CD4-positive, alpha-beta memory T cell (primary cell): ENCODE measurements at regions not wholly inside any gene's neighbourhood (a gene's known extent, or its start where the extent isn't known, plus 50 kb on each side); places are given as distances from the start of the nearest gene placed in this dataset.

ENCODE experiments used
- CTCF ChIA-PET: fragments of 350-600 bp; sonication (Branson Sonifier 250); formaldehyde crosslinking; loops from one replicate; lab custom pipeline; 2021; ENCODE audit warnings: inconsistent platforms; ENCODE audit not compliant: partially characterized antibody; lab: Charles Lee
- POLR2A ChIA-PET: fragments of 350-600 bp; sonication (Branson Sonifier 250); formaldehyde crosslinking; loops from one replicate; lab custom pipeline; 2021; ENCODE audit not compliant: partially characterized antibody; lab: Charles Lee
- DNase-seq, 5 donors: peaks; one replicate each; pipeline versions ENCODE4 v3.0.0 to v3.0.0-alpha.2; 2020 to 2022; ENCODE audit warnings: mixed read lengths in 1 of 5
- H3K27ac ChIP-seq: one replicate; pipeline ENCODE4 v1.7.0; 2013; ENCODE audit warnings: low read depth, low read length
- H3K27me3 ChIP-seq: 2 replicates; pipeline ENCODE4 v1.7.0; 2013; ENCODE audit warnings: mild to moderate bottlenecking, low read length, moderate library complexity; ENCODE audit not compliant: insufficient read depth
- H3K36me3 ChIP-seq: 2 replicates; pipeline ENCODE4 v1.7.0; 2013; ENCODE audit warnings: mild to moderate bottlenecking, low read length, moderate library complexity; ENCODE audit not compliant: insufficient read depth
- H3K4me1 ChIP-seq: 2 replicates; pipeline ENCODE4 v1.7.0; 2013; ENCODE audit warnings: mild to moderate bottlenecking, low read length, moderate library complexity; ENCODE audit not compliant: insufficient read depth
- H3K4me3 ChIP-seq, 2 donors: one replicate each; pipeline ENCODE4 v1.7.0; 2013; ENCODE audit warnings: low read length in 2 of 2, mild to moderate bottlenecking in 1 of 2
- H3K9me3 ChIP-seq, 2 donors: one replicate each; pipeline ENCODE4 v1.7.0; 2013; ENCODE audit warnings: low read length in 2 of 2, control low read depth in 1 of 2; ENCODE audit not compliant: control insufficient read depth in 1 of 2
- H3K27ac Mint-ChIP-seq, 7 donors: one replicate each; pipeline ENCODE4 v1.8.0; 2020 to 2021; ENCODE audit warnings: mixed read lengths in 7 of 7, mild to moderate bottlenecking in 6 of 7, inconsistent platforms in 3 of 7, moderate library complexity in 3 of 7
- H3K27me3 Mint-ChIP-seq, 2 donors: one replicate each; pipeline ENCODE4 v1.8.0; 2020 to 2021; ENCODE audit warnings: mixed read lengths in 2 of 2
- H3K36me3 Mint-ChIP-seq, 2 donors: one replicate each; pipeline ENCODE4 v1.8.0; 2020 to 2021; ENCODE audit warnings: mixed read lengths in 2 of 2, inconsistent platforms in 1 of 2, mild to moderate bottlenecking in 1 of 2
- H3K4me1 Mint-ChIP-seq, 4 donors: one replicate each; pipeline ENCODE4 v1.8.0; 2020 to 2021; ENCODE audit warnings: mixed read lengths in 4 of 4, mild to moderate bottlenecking in 1 of 4
- H3K4me3 Mint-ChIP-seq, 8 donors: one replicate each; pipeline ENCODE4 v1.8.0; 2020 to 2021; ENCODE audit warnings: mixed read lengths in 8 of 8, mild to moderate bottlenecking in 7 of 8, moderate library complexity in 6 of 8, inconsistent platforms in 3 of 8
- H3K9me3 Mint-ChIP-seq, 8 donors: one replicate each; pipeline ENCODE4 v1.8.0; 2020 to 2021; ENCODE audit warnings: mixed read lengths in 8 of 8, mild to moderate bottlenecking in 5 of 8, inconsistent platforms in 3 of 8, moderate library complexity in 1 of 8
- intact Hi-C: fragments of 100-400 bp; cut with micrococcal nuclease; formaldehyde crosslinking; loops from one replicate; pipeline ENCODE4 v1.15.1; 2023

GRCh38 chr2:60657673-60658072 lies 98.4 kb upstream of the PAPOLG start:
- CTCF ChIA-PET: interaction anchor here (0.7 to 3.3 kb wide), 3 partner anchors 9 to 16 kb away, joined by 3 to 20 read pairs (median 3); no protein-coding TSS in a partner anchor
- Mint-ChIP-seq H3K27ac (no peak overlapping the region), H3K9me3 (no peaks in the 10 kb centered on the region), H3K4me1 (no peaks in the 10 kb centered on the region), H3K4me3 (no peak overlapping the region), H3K27me3 (peaks cover 8 to 20% of the 10 kb centered on the region in 2 donors), H3K36me3 (no peaks in the 10 kb centered on the region)
- Histone ChIP-seq H3K27ac (no peak overlapping the region), H3K36me3 (no peaks in the 10 kb centered on the region), H3K4me3 (no peak overlapping the region), H3K9me3 (no peaks in the 10 kb centered on the region), H3K27me3 (no peaks in the 10 kb centered on the region), H3K4me1 (no peaks in the 10 kb centered on the region)
- POLR2A ChIA-PET: no interaction called here
- intact Hi-C loops: no loop called here
- DNase-seq: no peak

DNA sequence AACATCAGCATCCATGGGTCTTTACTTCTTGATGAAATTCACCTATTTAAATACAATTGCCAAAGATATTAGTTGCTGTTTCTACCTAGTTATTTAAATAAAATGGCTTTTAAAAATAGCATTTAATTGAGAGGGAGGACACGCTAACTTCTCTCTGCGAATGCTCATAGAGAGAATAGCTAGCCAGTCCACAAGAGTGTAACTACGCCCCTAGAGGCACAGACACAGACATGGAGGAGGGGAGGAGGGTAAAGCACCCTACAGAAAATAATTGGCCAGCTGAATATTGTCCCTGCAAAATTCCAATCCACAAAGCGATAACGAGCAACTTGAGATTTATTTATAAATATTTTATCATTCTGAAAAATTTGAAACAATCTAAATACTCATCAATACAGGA lies 97.0 kb upstream of the PAPOLG start:
- H3K4me1 ChIP-seq: no peaks in the 10 kb centered on the region
- H3K9me3 ChIP-seq: no peaks in the 10 kb centered on the region
- ChIA-PET CTCF (interaction anchor here (3.3 kb wide), 1 partner anchor 15 kb away, joined by 20 read pairs; no protein-coding TSS in a partner anchor), POLR2A (no interaction called here)
- no peak for DNase-seq
- H3K9me3 Mint-ChIP-seq: no peaks in the 10 kb centered on the region
- H3K4me3 Mint-ChIP-seq: no peak overlapping the region
- no peak overlapping the region for H3K27ac Mint-ChIP-seq
- H3K27me3 ChIP-seq: no peaks in the 10 kb centered on the region
- no peaks in the 10 kb centered on the region for H3K36me3 ChIP-seq
- peaks cover 5 to 22% of the 10 kb centered on the region in 2 donors for H3K27me3 Mint-ChIP-seq
- H3K27ac ChIP-seq: no peak overlapping the region
- intact Hi-C loops: no loop called here
- no peak overlapping the region for H3K4me3 ChIP-seq
- no peaks in the 10 kb centered on the region for H3K4me1 Mint-ChIP-seq
- H3K36me3 Mint-ChIP-seq: no peaks in the 10 kb centered on the region

DNA sequence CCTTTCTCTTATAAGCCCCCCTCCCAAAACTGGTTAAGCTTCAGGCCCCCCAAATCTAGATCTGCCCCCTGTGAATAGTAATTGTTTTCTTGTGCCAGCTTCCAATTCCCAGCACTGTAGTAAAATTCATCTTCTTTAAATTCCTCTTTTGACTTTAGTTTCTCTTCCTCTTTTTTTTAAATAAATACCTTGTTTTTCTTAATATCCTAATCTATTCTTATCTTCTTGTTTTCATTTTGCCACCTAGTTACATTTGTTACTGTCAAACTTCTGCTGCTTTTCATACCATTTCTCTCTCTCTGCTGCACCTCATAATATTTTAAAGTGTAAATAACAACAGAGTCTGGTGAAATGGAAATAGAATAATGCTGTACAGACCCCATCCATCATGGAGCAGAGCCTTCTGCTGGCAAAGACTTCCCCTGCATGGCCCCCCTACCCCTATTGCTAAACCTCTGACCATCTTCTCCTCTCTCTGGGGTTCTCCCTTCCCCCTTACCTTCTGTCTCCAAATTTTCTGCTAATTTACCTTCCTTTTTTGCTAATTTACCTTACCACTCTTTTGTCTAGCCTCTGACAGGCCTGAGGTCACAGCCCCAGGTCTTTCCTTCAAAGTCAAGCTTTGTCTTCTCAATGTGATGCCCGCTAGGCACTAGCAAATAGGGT lies 94.9 kb upstream of the PAPOLG start:
- Histone ChIP-seq H3K4me1 (no peaks in the 10 kb centered on the region), H3K9me3 (no peaks in the 10 kb centered on the region), H3K4me3 (no peak overlapping the region), H3K36me3 (no peaks in the 10 kb centered on the region), H3K27ac (no peak overlapping the region), H3K27me3 (no peaks in the 10 kb centered on the region)
- POLR2A ChIA-PET: no interaction called here
- intact Hi-C loops: no loop called here
- Mint-ChIP-seq H3K9me3 (no peaks in the 10 kb centered on the region), H3K4me1 (no peaks in the 10 kb centered on the region), H3K4me3 (no peak overlapping the region), H3K36me3 (no peaks in the 10 kb centered on the region), H3K27ac (no peak overlapping the region), H3K27me3 (peaks cover 10 to 20% of the 10 kb centered on the region in 2 donors)
- DNase-seq: no peak
- CTCF ChIA-PET: no interaction called here

- Mint-ChIP-seq H3K27me3 (peaks cover 10 to 19% of the 10 kb centered on the region in 2 donors), H3K9me3 (no peaks in the 10 kb centered on the region), H3K4me3 (no peak overlapping the region), H3K36me3 (no peaks in the 10 kb centered on the region), H3K27ac (peak overlapping the region in 1 of 7 donors; percentile 36), H3K4me1 (no peaks in the 10 kb centered on the region)
- intact Hi-C loops: no loop called here
- H3K4me3 ChIP-seq: no peak overlapping the region
- ChIA-PET CTCF (interaction anchor here (1.0 to 1.1 kb wide), 2 partner anchors 11 to 12 kb away, joined by 3 to 7 read pairs; no protein-coding TSS in a partner anchor), POLR2A (no interaction called here)
- no peaks in the 10 kb centered on the region for H3K36me3 ChIP-seq
- no peaks in the 10 kb centered on the region for H3K9me3 ChIP-seq
- H3K27ac ChIP-seq: no peak overlapping the region
- H3K4me1 ChIP-seq: no peaks in the 10 kb centered on the region
- no peak for DNase-seq
- no peaks in the 10 kb centered on the region for H3K27me3 ChIP-seq
These were observed 93.3 kb upstream of the PAPOLG start for GRCh38 chr2:60662781-60663180.

- Histone ChIP-seq H3K4me3 (no peak overlapping the region), H3K27ac (no peak overlapping the region), H3K36me3 (no peaks in the 10 kb centered on the region), H3K9me3 (no peaks in the 10 kb centered on the region), H3K4me1 (no peaks in the 10 kb centered on the region), H3K27me3 (no peaks in the 10 kb centered on the region)
- CTCF ChIA-PET: interaction anchor here (0.9 to 1.5 kb wide), 5 partner anchors 8 to 36 kb away, joined by 3 to 7 read pairs (median 4); no protein-coding TSS in a partner anchor
- Mint-ChIP-seq H3K27me3 (peaks cover 0 to 5% of the 10 kb centered on the region in 2 donors), H3K36me3 (no peaks in the 10 kb centered on the region), H3K9me3 (no peaks in the 10 kb centered on the region), H3K4me3 (no peak overlapping the region), H3K4me1 (peaks cover 0 to 3% (median 1%) of the 10 kb centered on the region in 4 donors), H3K27ac (no peak overlapping the region)
- POLR2A ChIA-PET: no interaction called here
- intact Hi-C loops: no loop called here
- DNase-seq: no peak
These were observed 84.1 kb upstream of the PAPOLG start for GRCh38 chr2:60671966-60672365.

- peak overlapping the region in 2 of 8 donors; percentile 32 to 36 for H3K4me3 Mint-ChIP-seq
These were observed 81.4 kb upstream of the PAPOLG start for GRCh38 chr2:60674524-60675165.

GRCh38 chr2:60675301-60675700 lies 80.8 kb upstream of the PAPOLG start:
- Mint-ChIP-seq H3K9me3 (no peaks in the 10 kb centered on the region), H3K4me3 (no peak overlapping the region), H3K36me3 (no peaks in the 10 kb centered on the region), H3K4me1 (peaks cover 0 to 3% (median 1%) of the 10 kb centered on the region in 4 donors), H3K27me3 (peaks cover 8 to 10% of the 10 kb centered on the region in 2 donors), H3K27ac (no peak overlapping the region)
- no peaks in the 10 kb centered on the region for H3K36me3 ChIP-seq
- CTCF ChIA-PET: interaction anchor here (0.7 to 4.1 kb wide), 15 partner anchors 8 to 289 kb away, joined by 3 to 30 read pairs (median 4); no protein-coding TSS in a partner anchor
- H3K9me3 ChIP-seq: no peaks in the 10 kb centered on the region
- H3K27ac ChIP-seq: no peak overlapping the region
- DNase-seq: no peak
- no peaks in the 10 kb centered on the region for H3K27me3 ChIP-seq
- POLR2A ChIA-PET: no interaction called here
- no peak overlapping the region for H3K4me3 ChIP-seq
- intact Hi-C loops: no loop called here
- no peaks in the 10 kb centered on the region for H3K4me1 ChIP-seq

More at GRCh38 chr2:60674524-60675165, 81.4 kb upstream of the PAPOLG start:
- CTCF ChIA-PET: interaction anchor here (0.7 to 4.1 kb wide), 16 partner anchors 10 to 290 kb away, joined by 3 to 30 read pairs (median 4); no protein-coding TSS in a partner anchor
- intact Hi-C loops: no loop called here
- Histone ChIP-seq H3K4me3 (no peak overlapping the region), H3K36me3 (no peaks in the 10 kb centered on the region), H3K27ac (no peak overlapping the region), H3K27me3 (no peaks in the 10 kb centered on the region), H3K4me1 (no peaks in the 10 kb centered on the region), H3K9me3 (no peaks in the 10 kb centered on the region)
- Mint-ChIP-seq H3K27me3 (peaks cover 4 to 8% of the 10 kb centered on the region in 2 donors), H3K36me3 (no peaks in the 10 kb centered on the region), H3K9me3 (no peaks in the 10 kb centered on the region), H3K4me1 (peaks cover 0 to 3% (median 1%) of the 10 kb centered on the region in 4 donors), H3K27ac (peak overlapping the region in 2 of 7 donors; percentile 18 to 82)
- POLR2A ChIA-PET: no interaction called here
- DNase-seq: peak; percentile 56 to 64 (median 62)
